GM12872 (cell line): ENCODE measurements at regions not wholly inside any gene's neighbourhood (a gene's known extent, or its start where the extent isn't known, plus 50 kb on each side); places are given as distances from the start of the nearest gene placed in this dataset.

Experiments used
- TF ChIP-seq, protein P1 (sequence below): IDR thresholded peaks from 3 replicates; pipeline ENCODE4 v1.5.1; 2011; ENCODE audit warnings: low read depth, mild to moderate bottlenecking, low read length, moderate library complexity; ENCODE audit not compliant: insufficient read depth

DNA sequence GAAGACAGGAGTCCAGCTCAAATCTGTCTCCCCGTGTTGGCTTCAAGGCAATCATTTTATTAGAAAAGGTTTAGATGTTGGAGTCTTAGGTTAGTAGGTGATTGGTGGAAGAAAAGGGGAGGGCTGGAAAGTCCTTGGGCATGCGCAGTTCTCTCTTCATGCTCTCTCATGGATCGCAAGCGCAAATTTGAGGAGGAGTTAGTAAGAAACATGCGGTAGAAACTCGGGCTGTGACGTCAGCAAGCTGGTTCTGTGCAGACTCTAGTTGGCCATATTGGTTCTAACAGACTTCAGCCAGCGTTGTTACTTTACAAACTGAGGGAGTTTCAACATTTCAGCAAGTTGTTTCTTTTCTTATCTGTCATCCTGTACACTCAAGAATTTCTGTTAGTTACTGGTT, 392.2 kb downstream of the CDK5RAP2 start:
- TF ChIP-seq, protein P1, sequence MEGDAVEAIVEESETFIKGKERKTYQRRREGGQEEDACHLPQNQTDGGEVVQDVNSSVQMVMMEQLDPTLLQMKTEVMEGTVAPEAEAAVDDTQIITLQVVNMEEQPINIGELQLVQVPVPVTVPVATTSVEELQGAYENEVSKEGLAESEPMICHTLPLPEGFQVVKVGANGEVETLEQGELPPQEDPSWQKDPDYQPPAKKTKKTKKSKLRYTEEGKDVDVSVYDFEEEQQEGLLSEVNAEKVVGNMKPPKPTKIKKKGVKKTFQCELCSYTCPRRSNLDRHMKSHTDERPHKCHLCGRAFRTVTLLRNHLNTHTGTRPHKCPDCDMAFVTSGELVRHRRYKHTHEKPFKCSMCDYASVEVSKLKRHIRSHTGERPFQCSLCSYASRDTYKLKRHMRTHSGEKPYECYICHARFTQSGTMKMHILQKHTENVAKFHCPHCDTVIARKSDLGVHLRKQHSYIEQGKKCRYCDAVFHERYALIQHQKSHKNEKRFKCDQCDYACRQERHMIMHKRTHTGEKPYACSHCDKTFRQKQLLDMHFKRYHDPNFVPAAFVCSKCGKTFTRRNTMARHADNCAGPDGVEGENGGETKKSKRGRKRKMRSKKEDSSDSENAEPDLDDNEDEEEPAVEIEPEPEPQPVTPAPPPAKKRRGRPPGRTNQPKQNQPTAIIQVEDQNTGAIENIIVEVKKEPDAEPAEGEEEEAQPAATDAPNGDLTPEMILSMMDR = no peak

DNA sequence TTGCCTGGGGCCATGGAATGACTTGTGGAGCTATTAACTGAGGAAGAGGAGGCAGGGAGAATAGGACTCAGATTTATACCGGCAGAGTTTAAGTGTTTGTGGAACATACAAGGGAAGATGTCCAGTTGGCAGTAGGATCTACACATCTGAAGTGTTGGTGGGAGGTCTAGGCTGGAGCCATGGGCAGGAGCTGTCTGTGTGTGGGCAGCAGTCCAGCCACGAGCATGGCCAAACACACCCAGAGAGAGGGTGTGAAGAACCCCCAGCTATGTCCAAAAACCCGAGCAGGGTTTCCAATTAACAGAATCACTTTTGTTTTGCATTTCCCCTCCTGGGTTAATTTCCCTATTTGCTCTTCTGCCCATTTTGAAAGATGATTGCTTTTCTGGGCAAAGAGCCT, 393.7 kb downstream of the CDK5RAP2 start:
- TF ChIP-seq, protein P1 = no peak

DNA sequence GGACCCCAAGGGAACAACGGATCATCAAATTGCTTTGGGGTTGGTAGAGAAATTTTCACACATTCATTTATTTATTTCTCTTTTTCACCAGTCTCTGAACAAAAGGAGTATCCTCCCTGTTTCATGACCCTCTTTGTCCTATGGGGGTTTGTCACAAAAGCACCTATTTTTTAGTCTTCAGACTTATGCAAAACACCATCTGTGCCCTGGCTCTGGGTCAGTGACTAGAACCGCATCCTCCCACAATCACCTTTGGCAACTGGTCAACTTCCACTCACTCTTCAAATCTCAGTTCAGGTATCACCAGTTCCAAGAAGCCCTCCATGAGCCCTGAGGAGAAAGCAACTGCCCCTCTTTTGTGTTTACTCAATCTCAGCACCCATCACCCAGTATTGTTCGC, 395.7 kb downstream of the CDK5RAP2 start:
- TF ChIP-seq, protein P1 = no peak

DNA sequence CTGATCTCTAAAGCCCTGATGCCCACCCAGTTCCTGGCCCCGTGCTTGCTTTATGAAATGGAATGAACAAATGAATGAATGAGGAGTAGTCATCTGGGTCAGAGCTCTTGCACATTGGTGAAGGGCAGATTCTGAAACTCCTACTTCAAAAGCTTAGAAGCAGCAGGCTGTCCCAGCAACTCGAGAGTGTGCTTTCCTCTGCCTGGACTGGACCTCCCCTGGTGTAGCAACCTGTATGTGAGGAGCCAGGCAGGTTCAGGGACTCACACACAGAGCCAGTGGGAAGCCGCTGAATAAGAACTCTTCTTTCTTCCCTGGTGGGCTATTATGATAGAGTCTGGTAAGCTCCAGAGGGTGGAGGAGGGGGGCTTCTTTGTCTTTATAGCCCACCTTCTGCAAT, 396.4 kb downstream of the CDK5RAP2 start:
- TF ChIP-seq, protein P1 = no peak

DNA sequence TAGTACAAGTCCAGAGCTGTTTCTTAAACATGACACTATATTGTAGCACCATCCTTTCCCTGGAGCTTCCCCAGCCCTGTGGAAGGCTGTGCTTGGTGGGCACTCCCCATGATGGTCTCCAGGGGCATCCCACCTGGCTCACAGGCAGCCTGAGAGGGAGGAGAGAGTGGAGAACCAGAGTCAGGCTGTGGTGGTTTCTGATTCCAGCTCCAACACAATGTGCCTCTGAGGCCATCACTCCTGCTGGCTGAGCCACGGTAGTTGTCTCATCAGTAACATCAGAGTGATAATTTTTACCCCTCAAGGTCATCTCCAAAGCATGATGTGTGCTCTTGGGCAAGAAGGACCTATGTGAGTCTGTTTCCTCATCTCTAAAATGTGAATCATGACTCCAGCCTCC, 398.0 kb downstream of the CDK5RAP2 start:
- TF ChIP-seq, protein P1 = no peak

DNA sequence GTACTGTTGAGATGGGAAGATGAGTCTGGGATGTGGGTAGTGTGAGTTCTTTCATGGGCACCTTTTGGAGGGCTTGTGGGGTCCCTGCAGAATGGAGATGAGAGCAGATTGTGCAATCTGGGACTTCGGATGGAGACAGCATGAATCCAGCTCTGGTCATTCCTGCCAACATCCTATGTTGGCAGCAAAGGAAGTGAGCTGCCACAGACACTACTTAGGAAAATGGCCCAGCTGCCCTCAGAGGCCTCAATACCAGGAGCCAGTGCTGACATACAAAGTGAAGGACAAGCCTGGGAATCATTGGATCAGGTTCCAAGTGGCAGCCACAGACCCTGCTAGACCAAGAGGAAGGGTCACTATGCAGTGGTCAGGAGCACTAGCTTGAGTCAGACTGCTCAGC, 402.8 kb downstream of the CDK5RAP2 start:
- TF ChIP-seq, protein P1 = no peak

DNA sequence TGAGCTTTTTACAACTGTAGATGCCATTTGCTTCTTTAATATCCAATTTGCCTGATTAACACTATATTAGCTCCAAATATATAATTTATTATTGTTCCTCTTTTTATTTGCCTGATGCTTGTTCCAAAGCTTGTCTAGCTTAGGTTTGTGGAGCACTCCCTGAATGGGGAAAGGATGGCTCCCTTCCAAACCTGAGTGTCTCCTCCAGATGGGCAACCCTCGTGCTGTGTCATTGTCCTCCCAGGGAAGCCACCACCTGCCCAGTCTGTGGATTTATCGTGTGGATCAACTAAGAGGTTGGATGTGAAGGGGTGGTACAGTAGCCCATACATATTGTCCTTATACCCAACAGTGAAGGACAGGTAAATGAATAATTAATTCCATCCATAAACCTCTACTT, 404.9 kb downstream of the CDK5RAP2 start:
- TF ChIP-seq, protein P1 = no peak

DNA sequence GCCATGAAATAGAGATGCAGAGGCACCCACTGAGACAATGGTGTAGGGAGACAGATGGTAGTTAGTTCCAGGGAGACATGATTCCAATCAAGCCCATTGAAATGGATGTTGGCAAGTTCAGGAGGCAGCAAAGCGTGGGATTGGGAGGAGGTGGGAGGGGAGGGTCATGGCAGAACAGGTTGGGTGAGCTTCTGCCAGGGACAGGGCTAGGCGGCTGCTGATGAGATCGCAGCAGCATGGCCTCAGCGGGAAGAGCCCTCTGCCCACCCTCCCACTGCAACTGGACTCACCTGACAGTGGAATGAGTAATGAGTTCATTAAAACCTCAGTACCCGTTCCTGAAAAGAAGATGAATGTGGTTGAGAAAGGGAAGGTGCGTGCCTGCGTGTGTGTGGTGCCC, 418.2 kb downstream of the CDK5RAP2 start:
- TF ChIP-seq, protein P1 = no peak
